ENCODE measurements at regions not wholly inside any gene's neighbourhood (a gene's known extent, or its start where the extent isn't known, plus 50 kb on each side); places are given as distances from the start of the nearest gene placed in this dataset.

DNA sequence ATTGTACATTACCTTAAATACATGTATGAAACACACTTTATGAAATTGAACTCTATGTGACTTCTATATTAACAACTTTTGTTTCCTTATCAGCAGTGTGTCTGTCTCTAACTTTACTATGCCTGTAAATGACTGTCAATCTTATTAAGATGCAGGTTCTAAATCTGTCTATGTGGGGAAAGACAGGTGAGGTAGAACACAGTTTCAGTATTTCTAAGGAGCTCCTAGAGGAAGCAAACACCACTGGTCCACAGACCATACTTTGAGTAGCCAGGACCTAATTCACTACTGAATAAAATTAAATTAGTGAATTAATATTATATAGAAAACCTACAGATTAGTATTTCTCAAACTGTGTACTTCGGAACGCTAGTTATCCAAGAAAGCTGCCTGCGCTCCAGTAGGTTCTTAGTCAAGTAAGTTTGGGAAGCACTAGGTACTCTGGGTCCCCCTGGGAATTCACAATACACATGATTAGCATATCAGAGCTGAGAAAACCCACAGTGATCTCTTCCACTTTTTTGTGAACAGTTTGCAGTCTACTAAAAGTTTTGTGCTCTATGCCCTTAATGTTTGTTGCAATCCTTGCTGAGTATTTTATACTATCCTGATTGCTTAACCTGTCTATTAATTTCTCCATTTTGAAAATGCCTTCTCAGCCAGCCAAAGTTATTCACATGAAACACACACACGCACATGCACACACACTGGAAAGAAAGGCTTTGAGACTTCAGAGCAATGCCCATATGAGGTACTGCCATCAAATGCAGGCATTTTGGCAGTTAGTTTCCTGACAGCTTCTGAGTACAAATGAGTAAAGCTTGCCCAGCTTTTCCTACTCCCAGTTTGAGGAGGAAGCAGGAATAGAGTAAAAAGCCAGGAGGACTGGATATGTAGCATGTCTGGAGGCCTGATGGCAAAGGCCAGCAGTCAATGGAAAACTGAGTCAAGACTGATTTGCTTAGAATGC is 133.6 kb upstream of the CPEB2 start:
- no peaks in the 10 kb centered on the region for H3K36me3 Mint-ChIP-seq (ENCODE audit: low read depth)
- H3K4me1 Mint-ChIP-seq = peaks cover 24% of the 10 kb centered on the region
- peaks cover 4% of the 10 kb centered on the region for H3K27me3 Mint-ChIP-seq (ENCODE audit: low read depth)
- TF ChIP-seq, protein P1, sequence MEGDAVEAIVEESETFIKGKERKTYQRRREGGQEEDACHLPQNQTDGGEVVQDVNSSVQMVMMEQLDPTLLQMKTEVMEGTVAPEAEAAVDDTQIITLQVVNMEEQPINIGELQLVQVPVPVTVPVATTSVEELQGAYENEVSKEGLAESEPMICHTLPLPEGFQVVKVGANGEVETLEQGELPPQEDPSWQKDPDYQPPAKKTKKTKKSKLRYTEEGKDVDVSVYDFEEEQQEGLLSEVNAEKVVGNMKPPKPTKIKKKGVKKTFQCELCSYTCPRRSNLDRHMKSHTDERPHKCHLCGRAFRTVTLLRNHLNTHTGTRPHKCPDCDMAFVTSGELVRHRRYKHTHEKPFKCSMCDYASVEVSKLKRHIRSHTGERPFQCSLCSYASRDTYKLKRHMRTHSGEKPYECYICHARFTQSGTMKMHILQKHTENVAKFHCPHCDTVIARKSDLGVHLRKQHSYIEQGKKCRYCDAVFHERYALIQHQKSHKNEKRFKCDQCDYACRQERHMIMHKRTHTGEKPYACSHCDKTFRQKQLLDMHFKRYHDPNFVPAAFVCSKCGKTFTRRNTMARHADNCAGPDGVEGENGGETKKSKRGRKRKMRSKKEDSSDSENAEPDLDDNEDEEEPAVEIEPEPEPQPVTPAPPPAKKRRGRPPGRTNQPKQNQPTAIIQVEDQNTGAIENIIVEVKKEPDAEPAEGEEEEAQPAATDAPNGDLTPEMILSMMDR (conservative IDR thresholded peaks at IDR 0.05) = no peak
- H3K27ac Mint-ChIP-seq (ENCODE audit: unreplicated experiment) = no peak overlapping the region
- H3K9me3 Mint-ChIP-seq = no peaks in the 10 kb centered on the region
- DNase-seq (ENCODE audit: low read depth, low spot score) = no peak
- no peak overlapping the region for H3K4me3 Mint-ChIP-seq

DNA sequence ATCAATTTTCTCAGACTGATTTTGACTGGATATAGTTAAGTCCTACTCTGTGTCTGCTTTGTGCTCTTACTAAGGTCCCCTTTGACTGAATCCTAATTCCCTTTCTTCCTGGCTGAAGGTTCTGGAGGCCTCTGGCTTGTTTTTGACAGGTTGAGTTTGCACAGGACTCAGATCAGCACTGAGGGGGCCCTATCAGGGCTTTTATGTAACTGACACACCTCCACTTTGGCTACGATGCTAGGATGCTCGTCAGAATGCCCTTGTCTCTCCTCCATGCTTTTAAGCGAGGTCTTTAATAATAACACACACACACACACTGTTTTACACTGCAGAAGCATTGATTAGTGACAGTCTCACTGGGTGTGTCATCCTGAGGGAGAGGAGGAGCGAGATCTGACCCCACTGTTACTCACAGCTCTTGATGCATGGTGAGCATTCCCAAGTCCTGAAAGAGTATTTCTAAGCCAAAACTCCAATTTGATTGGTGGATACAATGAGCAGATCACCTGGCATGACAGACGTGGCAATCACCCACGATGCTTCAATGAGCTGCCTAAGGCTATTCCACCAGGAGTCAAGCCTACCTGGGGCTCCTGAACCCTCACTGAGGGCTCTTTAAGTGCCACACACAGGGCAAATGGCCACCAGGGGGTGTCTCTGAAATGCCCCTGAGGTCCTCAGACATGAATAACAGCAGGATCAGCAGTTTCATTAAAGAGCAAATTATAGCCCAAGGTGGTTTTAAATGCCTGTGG is 130.4 kb upstream of the CPEB2 start:
- no peak overlapping the region for H3K4me3 Mint-ChIP-seq
- H3K27ac Mint-ChIP-seq (ENCODE audit: unreplicated experiment) = no peak overlapping the region
- H3K4me1 Mint-ChIP-seq = peaks cover 17% of the 10 kb centered on the region
- TF ChIP-seq, protein P1 (conservative IDR thresholded peaks at IDR 0.05) = peak; percentile 48
- peaks cover 4% of the 10 kb centered on the region for H3K27me3 Mint-ChIP-seq (ENCODE audit: low read depth)
- DNase-seq (ENCODE audit: low read depth, low spot score) = no peak
- peaks cover 2% of the 10 kb centered on the region for H3K9me3 Mint-ChIP-seq
- no peaks in the 10 kb centered on the region for H3K36me3 Mint-ChIP-seq (ENCODE audit: low read depth)

DNA sequence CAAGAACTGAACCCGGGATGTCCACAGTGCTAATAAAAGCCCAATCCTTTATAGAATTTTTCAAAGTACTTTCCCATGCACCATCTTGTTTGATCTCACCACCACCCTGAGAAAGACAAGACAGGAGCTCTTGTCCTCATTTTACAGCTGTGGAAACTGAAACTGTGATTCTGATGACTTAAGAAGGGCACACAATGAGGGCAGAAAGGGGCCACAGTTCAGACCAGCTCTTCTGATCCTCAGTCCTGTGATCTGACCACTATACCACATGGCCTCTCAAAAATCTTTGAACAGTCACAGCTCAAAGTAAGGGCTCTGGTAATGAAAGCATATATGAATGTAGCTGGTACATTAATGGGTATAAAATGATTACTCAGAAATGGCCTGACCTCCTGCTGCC is 127.3 kb upstream of the CPEB2 start:
- no peaks in the 10 kb centered on the region for H3K36me3 Mint-ChIP-seq (ENCODE audit: low read depth)
- H3K9me3 Mint-ChIP-seq = peaks cover 2% of the 10 kb centered on the region
- TF ChIP-seq, protein P1 (conservative IDR thresholded peaks at IDR 0.05) = no peak
- H3K27me3 Mint-ChIP-seq (ENCODE audit: low read depth) = no peaks in the 10 kb centered on the region
- H3K4me3 Mint-ChIP-seq = no peak overlapping the region
- H3K4me1 Mint-ChIP-seq = no peaks in the 10 kb centered on the region
- H3K27ac Mint-ChIP-seq (ENCODE audit: unreplicated experiment) = no peak overlapping the region
- DNase-seq (ENCODE audit: low read depth, low spot score) = no peak

DNA sequence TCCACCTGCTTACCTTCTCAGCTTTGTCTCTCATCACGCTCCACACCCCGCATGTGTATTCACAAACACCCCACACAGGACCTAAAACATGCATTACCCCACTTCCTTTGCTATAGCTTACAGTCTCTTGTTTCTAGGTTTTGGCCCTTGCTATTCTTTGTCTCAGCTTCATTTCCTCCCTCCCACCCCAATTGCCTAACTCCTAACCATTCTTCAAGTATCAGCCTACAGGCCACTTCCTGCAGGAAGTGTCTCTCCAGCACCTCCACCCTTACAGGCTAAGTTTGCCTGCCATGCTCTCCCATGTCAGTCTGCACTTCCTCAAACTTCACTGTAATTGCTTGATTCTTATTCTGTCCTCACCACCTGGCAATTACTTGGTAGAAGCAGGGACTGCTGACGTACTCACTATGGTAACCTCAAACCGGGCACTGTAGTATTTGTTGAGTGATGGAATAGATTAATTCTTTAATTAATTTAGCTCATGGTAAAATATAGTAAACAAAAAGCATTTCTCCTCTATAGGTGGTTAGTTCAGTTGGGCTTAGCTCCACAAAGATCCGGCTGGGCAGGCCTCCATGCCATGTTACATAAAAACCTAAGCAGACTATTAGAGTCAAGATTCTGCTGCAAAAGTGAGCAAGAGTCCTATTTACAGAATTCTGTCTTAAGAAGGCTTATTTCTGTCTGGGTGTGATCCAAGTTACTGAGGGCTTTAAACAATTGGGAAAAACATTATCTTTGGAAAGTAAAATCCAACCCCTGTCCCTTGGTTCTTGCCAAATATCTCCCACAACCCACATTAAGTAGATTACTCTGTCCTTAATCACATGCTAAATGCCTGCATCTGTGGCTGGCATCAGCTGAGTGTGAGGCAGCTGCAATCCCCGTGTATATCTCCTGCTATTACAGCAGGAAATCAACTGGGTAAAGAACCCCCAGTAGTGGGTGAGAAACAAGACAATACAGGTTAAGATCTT is 124.7 kb upstream of the CPEB2 start:
- Mint-ChIP-seq H3K27me3 (ENCODE audit: low read depth) (no peaks in the 10 kb centered on the region), H3K36me3 (ENCODE audit: low read depth) (no peaks in the 10 kb centered on the region), H3K9me3 (peaks cover 2% of the 10 kb centered on the region), H3K27ac (ENCODE audit: unreplicated experiment) (peak overlapping the region; percentile 52), H3K4me1 (no peaks in the 10 kb centered on the region), H3K4me3 (no peak overlapping the region)
- DNase-seq (ENCODE audit: low read depth, low spot score) = no peak
- TF ChIP-seq, protein P1 (conservative IDR thresholded peaks at IDR 0.05) = no peak

DNA sequence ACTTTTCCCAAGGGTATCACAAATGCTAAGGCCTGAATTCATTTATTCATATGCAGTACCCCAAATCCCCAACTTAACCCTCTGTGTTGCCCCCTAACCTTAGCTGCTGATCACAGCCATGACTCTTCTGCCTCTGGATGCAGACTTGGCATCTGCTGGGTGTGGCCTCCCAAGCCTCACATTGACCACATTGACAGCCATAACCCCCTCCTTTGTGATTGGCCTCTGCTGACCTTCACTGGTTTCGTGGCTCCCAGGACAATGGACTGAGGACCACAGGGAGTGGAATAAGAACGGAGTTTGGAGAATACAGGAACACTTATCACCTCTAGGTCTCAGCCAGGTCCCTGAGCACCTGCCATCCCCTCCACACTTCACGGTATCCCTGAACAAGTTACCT is 123.6 kb upstream of the CPEB2 start:
- no peak for DNase-seq (ENCODE audit: low read depth, low spot score)
- no peaks in the 10 kb centered on the region for H3K27me3 Mint-ChIP-seq (ENCODE audit: low read depth)
- H3K9me3 Mint-ChIP-seq = peaks cover 2% of the 10 kb centered on the region
- H3K36me3 Mint-ChIP-seq (ENCODE audit: low read depth) = no peaks in the 10 kb centered on the region
- no peak overlapping the region for H3K27ac Mint-ChIP-seq (ENCODE audit: unreplicated experiment)
- H3K4me3 Mint-ChIP-seq = no peak overlapping the region
- TF ChIP-seq, protein P1 (conservative IDR thresholded peaks at IDR 0.05) = no peak
- no peaks in the 10 kb centered on the region for H3K4me1 Mint-ChIP-seq
